DMS53 treated with DMSO at 0.1 percent for 48 hours (cell line): ENCODE measurements at regions not wholly inside any gene's neighbourhood (a gene's known extent, or its start where the extent isn't known, plus 50 kb on each side); places are given as distances from the start of the nearest gene placed in this dataset.

Experiments
- DNase-seq: peaks from one replicate; lab custom pipeline; 2025; ENCODE audit not compliant: unreplicated experiment; lab: John Stamatoyannopoulos, UW

DNA sequence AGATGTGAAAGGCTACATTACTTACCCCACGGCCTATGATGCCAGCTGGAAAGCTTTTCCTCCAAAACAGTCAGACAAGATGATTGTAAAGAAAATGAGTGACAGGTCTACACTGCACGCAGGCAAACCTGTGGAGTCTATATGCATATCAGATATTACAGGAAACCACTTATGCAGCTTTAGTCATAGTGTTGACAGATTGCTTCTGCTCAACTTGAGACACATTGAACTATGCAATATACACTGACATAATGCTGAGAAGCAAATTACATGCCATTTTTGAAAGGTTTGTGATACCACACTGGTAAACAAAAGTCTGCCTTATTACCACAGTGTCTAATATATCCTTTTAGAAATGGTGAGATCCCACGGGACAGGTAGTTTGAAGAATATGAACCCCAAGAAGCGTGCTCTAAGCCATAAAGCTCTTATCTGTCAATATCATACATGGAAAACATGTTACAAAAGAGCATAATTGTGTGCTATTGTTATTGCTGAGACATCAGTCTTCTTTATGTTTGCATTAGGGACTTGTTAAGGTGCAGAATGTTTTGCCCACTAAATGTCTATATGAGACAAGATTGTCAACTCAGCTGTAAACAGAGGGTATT, 1835.8 kb upstream of the TENM3 start:
- DNase-seq, result no peak

DNA sequence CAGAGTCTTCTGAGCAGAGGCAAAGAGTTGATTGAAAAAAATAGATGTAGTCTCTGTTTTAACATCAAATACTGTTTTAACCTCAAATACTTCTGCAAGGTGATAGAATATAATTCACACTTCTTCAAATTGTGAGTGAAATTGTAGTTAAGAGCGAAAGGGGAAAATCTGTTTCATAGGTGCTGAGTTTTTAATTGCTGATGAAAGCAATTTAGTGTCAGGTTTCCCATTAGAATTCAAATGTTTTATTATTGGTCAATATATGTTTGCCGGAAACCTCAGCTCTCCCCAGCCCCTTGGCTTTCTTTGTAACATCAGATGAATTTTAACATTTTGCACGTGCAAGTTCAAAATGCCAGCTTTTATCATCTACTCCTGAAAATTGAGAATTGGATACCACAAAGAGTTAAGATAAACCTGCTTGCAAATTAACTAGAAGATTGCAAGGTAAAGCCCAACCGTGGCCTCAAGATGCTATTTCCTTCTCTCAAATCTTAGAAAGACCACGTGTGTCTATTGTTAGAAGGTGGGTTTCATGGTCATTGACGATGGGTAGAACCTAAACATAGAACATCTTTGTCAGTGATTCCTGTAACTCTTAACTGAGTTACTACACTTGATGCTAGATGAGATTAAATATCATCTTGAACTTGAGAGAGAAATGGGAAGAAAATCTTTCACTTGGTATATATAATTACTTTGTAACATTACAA, 1824.2 kb upstream of the TENM3 start:
- DNase-seq, result no peak

DNA sequence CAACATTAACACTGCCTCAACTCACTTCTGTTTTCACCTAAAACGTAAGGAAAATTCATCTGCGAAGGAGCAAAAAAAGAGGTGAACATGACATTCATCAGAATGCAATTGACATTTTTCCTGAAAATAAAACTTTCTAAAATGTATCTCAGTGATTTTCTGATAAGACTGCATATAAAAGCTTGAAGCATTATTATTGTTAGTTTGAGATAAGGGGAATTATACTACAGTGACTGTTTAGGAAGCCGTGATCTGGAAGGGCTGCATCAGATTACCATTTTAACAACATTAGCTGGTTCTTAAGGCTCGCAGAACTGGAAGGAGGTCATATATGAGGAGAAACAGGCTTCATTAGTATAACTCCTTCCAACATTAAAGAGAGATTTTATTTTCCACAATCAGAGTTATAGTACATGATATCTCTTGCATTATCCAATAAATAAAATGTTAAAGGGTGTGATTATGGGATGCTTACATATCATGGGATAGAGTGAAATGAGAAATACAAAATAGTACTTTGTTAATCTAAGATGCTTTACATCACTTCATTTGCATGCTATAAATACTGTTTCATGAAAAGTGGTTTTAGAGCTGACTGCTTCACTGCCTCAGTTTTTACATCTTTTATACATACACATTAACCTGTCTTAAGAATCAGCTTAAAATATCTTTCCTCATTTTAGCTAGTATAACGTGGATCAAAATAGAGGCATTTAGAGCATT, 1820.1 kb upstream of the TENM3 start:
- DNase-seq, result no peak

DNA sequence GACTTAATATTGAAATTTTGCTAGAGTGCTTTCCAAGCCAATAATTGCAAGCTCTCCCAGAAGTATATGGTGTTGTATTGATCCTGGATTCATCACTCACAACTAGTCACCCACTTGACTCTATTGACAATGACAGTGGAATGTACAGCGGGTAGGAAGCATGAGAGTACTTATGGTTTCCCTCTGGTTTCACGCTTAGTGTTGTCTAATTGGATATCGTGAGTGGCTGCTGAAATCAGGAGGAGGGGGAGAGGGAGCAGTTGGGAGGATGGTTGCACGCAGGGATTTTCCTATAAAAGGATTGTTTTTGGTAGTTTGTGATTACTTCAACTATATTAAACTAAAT, 1819.5 kb upstream of the TENM3 start:
- DNase-seq, result no peak

- no peak for DNase-seq
These were observed 1816.3 kb upstream of the TENM3 start for GRCh38 chr4:180426938-180427337.

DNA sequence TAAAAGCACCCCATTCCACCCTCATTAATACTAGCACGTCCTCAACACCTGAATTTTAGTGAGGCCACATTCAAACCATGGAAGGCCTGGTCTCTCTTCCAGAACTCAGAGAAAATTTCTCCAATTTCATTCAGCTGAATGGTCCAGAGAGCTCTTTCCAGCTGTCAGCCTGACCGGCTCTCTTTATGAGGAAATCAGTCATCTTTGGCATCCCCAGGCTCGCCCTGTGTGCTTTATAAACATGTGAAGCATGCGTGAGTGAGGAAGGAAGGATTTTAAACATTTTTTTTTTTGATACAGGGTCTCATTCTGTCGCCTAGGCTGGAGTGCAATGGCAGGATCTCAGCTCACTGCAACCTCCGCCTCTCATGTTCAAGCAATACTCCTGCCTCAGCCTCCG, 1812.9 kb upstream of the TENM3 start:
- no peak for DNase-seq

DNA sequence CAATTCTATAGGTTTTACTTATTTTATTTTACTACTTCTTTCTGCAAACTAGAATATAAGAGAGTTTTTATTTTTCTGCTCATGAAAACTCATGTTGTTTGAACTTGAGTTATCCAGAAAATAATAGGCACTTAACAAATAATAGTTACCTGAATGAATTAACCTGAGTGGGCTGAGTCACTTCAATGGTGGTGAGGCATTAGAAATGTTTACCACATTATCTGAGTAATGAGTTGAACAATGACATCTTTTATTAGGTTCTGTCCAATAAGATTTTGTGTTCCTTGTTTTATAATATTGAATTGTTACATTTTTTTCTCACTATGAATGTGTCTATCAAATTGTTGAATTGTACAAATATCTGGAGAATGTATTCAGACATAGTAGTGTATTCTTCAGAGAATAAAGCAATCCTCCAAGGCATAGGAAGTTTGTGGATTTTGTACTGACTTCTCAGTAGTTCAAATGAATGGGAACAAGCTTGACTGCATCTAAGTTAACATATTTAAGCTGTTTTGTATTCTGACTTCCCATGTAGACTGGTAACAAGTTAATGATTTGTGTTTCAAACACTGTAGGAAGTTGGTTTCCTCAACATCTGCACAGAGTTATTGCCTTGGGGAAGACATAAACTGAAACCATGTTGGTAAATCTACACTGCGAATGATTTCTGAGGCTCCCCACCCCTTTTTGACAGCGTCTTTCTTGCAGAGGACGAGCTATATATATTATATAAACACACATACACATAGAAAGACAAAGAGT, 1808.9 kb upstream of the TENM3 start:
- DNase-seq, result no peak

- no peak for DNase-seq
These were observed 1806.8 kb upstream of the TENM3 start for GRCh38 chr4:180436361-180436760.

GRCh38 chr4:180437601-180438000, 1805.6 kb upstream of the TENM3 start:
- DNase-seq, result no peak

DNA sequence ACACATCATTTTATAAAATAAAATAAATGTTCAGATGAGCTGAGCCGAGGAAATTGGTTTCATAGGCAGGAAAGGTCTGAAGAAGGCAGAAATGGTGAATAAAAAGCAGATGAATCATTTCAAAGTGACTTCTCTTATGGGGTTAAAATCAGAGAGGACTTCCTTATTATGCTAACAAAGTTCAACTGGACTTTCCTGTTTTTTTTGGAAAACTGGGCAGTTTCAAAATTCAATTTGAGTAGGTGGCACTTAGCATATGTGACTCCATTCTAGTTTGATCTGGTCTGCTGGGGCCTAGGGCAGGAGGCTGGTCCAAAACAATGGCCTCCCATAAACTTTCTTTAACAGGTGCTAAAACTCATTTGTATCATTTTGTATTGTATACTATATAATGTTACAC, 1794.9 kb upstream of the TENM3 start:
- no peak for DNase-seq

DNA sequence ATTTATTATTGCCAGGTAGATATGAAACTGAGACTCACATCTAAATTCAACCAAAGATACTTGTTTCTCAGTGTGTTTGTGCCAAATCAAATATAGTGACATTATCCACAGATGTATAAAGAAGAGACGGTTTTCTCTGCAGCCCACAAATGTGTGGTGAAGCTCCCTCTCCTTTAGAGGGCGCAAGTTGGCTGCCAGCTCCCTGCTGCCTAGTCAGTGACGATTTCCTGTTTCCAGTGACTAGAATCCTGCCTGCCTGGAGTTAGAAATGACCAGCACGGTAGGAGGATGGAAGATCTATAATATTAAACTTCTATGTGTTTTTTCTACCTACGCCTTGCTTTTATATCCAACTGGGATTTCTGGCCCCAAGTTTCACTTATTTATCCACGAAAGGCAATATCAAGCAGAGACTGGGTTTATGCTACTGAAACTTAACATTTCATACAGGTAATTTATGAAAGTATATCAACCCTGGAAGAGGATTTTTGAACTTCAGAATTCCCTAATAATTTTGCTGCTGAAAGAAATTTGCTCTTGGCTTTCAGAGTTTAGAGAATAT, 1793.7 kb upstream of the TENM3 start:
- DNase-seq, result peak; percentile 30

DNA sequence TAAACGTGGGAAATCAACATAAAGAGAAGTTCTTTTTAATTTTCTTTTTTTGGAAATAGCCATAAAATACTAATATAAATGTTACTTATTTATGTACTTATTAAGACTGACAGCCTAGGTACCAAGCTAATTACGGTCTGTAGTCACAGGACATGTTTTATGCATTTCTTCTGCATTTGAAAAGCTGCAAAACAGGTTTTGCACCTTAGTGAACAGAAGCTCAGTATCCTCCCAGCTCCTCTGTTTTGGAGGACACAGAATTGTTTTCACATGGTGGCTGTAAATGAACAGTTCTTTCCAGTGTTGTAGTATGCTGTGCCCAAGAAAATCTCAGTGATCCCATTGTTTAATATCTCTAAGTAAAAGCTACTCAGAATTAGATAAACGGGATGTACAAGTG, 1788.0 kb upstream of the TENM3 start:
- DNase-seq, result no peak

DNA sequence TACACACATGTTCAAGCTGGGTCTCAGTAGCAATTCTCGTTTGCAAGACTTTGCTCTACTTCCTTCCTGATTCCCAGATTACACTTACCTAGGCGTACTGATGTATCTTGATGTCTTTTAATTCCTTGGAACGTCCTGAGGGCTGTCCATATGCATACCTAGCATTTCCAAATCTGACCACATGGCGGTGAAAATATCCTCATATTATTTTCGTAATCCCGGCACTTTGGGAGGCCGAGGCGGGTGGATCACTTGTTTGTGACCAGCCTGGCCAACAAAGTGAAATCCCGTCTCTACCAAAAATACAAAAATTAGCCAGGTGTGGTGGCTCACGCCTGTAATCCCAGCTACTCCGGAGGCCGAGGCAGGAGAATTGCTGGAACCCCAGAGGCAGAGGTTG, 1786.3 kb upstream of the TENM3 start:
- DNase-seq, result no peak

DNA sequence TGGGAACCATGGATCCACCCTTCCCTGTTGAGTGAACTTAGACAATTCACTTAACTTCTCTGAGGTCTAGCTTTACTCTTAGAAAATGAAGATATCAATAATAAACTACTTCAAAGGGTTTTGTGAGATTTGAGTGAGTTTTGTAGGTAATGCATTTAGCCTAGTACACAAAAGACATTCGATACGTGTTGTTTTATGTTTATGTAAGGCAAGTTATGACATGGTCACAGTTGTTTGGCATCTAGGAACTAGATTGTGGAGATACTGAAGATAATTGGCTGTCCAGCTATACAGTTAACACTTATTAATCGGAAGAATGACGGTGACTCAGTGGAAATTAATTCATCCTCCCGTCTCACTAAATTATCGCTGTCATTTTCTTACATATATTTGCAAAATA, 1781.1 kb upstream of the TENM3 start:
- DNase-seq, result no peak

DNA sequence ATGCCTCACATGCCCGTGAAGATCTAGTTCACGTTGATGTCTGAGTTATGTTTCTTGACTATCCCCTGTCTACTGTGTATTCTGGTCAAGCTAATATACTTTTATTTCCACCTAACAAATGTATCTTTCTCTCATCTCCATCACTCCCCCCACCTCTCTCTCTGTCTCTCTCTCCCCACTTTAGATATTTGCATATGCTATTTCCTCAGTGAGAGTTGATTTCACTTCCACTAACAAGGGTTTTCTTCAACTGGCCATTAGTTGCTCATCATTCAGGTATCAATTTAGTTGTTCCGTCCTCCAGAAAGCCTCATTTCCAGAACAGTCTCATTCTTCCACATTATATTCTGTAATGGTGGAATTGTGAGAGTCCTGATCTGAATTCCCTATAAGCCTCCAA, 1777.8 kb upstream of the TENM3 start:
- DNase-seq, result no peak

- no peak for DNase-seq
These were observed 1760.2 kb upstream of the TENM3 start for GRCh38 chr4:180483036-180483435.

GRCh38 chr4:180485407-180485806, 1757.8 kb upstream of the TENM3 start:
- DNase-seq, result no peak

GRCh38 chr4:180486342-180486741, 1756.9 kb upstream of the TENM3 start:
- DNase-seq, result no peak

GRCh38 chr4:180489787-180490186, 1753.4 kb upstream of the TENM3 start:
- no peak for DNase-seq

GRCh38 chr4:180491210-180491609, 1752.0 kb upstream of the TENM3 start:
- no peak for DNase-seq

- no peak for DNase-seq
These were observed 1749.9 kb upstream of the TENM3 start for GRCh38 chr4:180493299-180493698.
